HEK293T (cell line): ENCODE measurements at regions not wholly inside any gene's neighbourhood (a gene's known extent, or its start where the extent isn't known, plus 50 kb on each side); places are given as distances from the start of the nearest gene placed in this dataset.

ENCODE experiments used
- CTCF ChIA-PET: fragments of 350-600 bp; formaldehyde crosslinking; extraction: SDS; loops from one replicate; lab custom pipeline; 2021; ENCODE audit warnings: antibody characterized with exemption, inconsistent platforms; lab: Yijun Ruan, JAX
- POLR2A ChIA-PET: fragments of 350-600 bp; formaldehyde crosslinking; extraction: SDS; loops from one replicate; lab custom pipeline; 2020; ENCODE audit warnings: antibody characterized with exemption, inconsistent platforms; lab: Yijun Ruan, JAX
- DNase-seq: peaks from one replicate; pipeline ENCODE4 v3.0.0; 2012; ENCODE audit warnings: mixed read lengths; ENCODE audit errors: extremely low spot score
- ARNT ChIP-seq: fragments of 450-650 bp; IDR thresholded peaks from 2 replicates; pipeline ENCODE4 v1.6.1; 2017; ENCODE audit warnings: mild to moderate bottlenecking
- BHLHE40 ChIP-seq: fragments of 450-650 bp; IDR thresholded peaks from 2 replicates; pipeline ENCODE4 v1.6.1; 2016; ENCODE audit warnings: mild to moderate bottlenecking, moderate library complexity, borderline replicate concordance
- CTBP1 ChIP-seq: fragments of 450-650 bp; IDR thresholded peaks from 2 replicates; pipeline ENCODE4 v1.6.1; 2016; ENCODE audit warnings: borderline replicate concordance
- ELF4 ChIP-seq: fragments of 450-650 bp; IDR thresholded peaks from 2 replicates; pipeline ENCODE4 v1.6.1; 2017; ENCODE audit warnings: antibody characterized with exemption
- FOXA1 ChIP-seq: fragments of 450-650 bp; IDR thresholded peaks from 2 replicates; pipeline ENCODE4 v1.6.1; 2016; ENCODE audit warnings: mild to moderate bottlenecking
- FOXK2 ChIP-seq: fragments of 450-650 bp; IDR thresholded peaks from 2 replicates; pipeline ENCODE4 v1.6.1; 2016; ENCODE audit warnings: mild to moderate bottlenecking
- FOXM1 ChIP-seq: fragments of 450-650 bp; IDR thresholded peaks from 2 replicates; pipeline ENCODE4 v1.6.1; 2017; ENCODE audit warnings: mild to moderate bottlenecking, borderline replicate concordance
- HDGF ChIP-seq: fragments of 450-650 bp; IDR thresholded peaks from 2 replicates; pipeline ENCODE4 v1.6.1; 2017; ENCODE audit warnings: antibody characterized with exemption, borderline replicate concordance
- L3MBTL2 ChIP-seq: fragments of 450-650 bp; conservative IDR thresholded peaks from 2 replicates; pipeline ENCODE4 v1.6.1; 2016; ENCODE audit warnings: mild to moderate bottlenecking
- LEF1 ChIP-seq: fragments of 450-650 bp; IDR thresholded peaks from 2 replicates; pipeline ENCODE4 v1.6.1; 2017; ENCODE audit warnings: mild to moderate bottlenecking, borderline replicate concordance
- NFRKB ChIP-seq: fragments of 450-650 bp; IDR thresholded peaks from 2 replicates; pipeline ENCODE4 v1.6.1; 2016; ENCODE audit warnings: mild to moderate bottlenecking, moderate library complexity
- PKNOX1 ChIP-seq: fragments of 450-650 bp; IDR thresholded peaks from 2 replicates; pipeline ENCODE4 v1.6.1; 2016
- SP1 ChIP-seq: fragments of 450-650 bp; IDR thresholded peaks from 2 replicates; pipeline ENCODE4 v1.6.1; 2017
- SUZ12 ChIP-seq: fragments of 450-650 bp; IDR thresholded peaks from 2 replicates; pipeline ENCODE4 v1.6.1; 2016; ENCODE audit warnings: mild to moderate bottlenecking
- TARDBP ChIP-seq: fragments of 450-650 bp; IDR thresholded peaks from 2 replicates; pipeline ENCODE4 v1.6.1; 2016
- ZNF384 ChIP-seq: fragments of 450-650 bp; IDR thresholded peaks from 2 replicates; pipeline ENCODE4 v1.6.1; 2016

- POLR2A ChIA-PET: no interaction called here
- DNase-seq: no peak
- TF ChIP-seq FOXK2: no peak
- no peak for TF ChIP-seq LEF1
- TF ChIP-seq NFRKB: no peak
- no peak for TF ChIP-seq SUZ12
- no peak for TF ChIP-seq FOXA1
- no peak for TF ChIP-seq CTBP1
- TF ChIP-seq ARNT: no peak
- no peak for TF ChIP-seq PKNOX1
- TF ChIP-seq SP1: no peak
- no peak for TF ChIP-seq HDGF
- no peak for TF ChIP-seq FOXM1
- TF ChIP-seq L3MBTL2: no peak
- no peak for TF ChIP-seq TARDBP
- TF ChIP-seq ZNF384: no peak
- no peak for TF ChIP-seq BHLHE40
- no peak for TF ChIP-seq ELF4
- CTCF ChIA-PET: no interaction called here
Observed at GRCh38 chr2:193883820-193884219, 1689.1 kb upstream of the TMEFF2 start.

- no peak for DNase-seq
- TF ChIP-seq NFRKB: no peak
- no peak for TF ChIP-seq L3MBTL2
- TF ChIP-seq PKNOX1: no peak
- ChIA-PET CTCF (no interaction called here), POLR2A (no interaction called here)
Observed at GRCh38 chr2:193876980-193877379, 1682.2 kb upstream of the TMEFF2 start.

GRCh38 chr2:193869564-193869963 lies 1674.8 kb upstream of the TMEFF2 start:
- DNase-seq: no peak
- ChIA-PET CTCF (no interaction called here), POLR2A (no interaction called here)
- TF ChIP-seq SP1: no peak
- no peak for TF ChIP-seq FOXK2
- TF ChIP-seq ELF4: no peak
- no peak for TF ChIP-seq SUZ12
- TF ChIP-seq BHLHE40: no peak
- TF ChIP-seq CTBP1: no peak
- no peak for TF ChIP-seq L3MBTL2
- no peak for TF ChIP-seq FOXA1
- no peak for TF ChIP-seq FOXM1
- no peak for TF ChIP-seq TARDBP

GRCh38 chr2:193868833-193869232 lies 1674.1 kb upstream of the TMEFF2 start:
- DNase-seq: no peak
- POLR2A ChIA-PET: no interaction called here
- TF ChIP-seq FOXA1 (no peak), CTBP1 (no peak), NFRKB (no peak), SP1 (no peak), HDGF (no peak), ELF4 (no peak), ZNF384 (no peak)
- CTCF ChIA-PET: no interaction called here

- POLR2A ChIA-PET: no interaction called here
- TF ChIP-seq PKNOX1: no peak
- CTCF ChIA-PET: no interaction called here
- no peak for DNase-seq
Observed at GRCh38 chr2:193868132-193868531, 1673.4 kb upstream of the TMEFF2 start.

- no peak for DNase-seq
- TF ChIP-seq FOXK2 (no peak), SUZ12 (no peak), BHLHE40 (no peak), HDGF (no peak), L3MBTL2 (no peak), ELF4 (no peak), LEF1 (no peak), SP1 (no peak), FOXA1 (no peak), TARDBP (no peak), CTBP1 (no peak), ZNF384 (no peak), PKNOX1 (no peak), NFRKB (no peak), FOXM1 (no peak), ARNT (no peak)
- ChIA-PET POLR2A (no interaction called here), CTCF (no interaction called here)
Observed at GRCh38 chr2:193867454-193867853, 1672.7 kb upstream of the TMEFF2 start.
